IMR-90 (cell line): ENCODE measurements at regions not wholly inside any gene's neighbourhood (a gene's known extent, or its start where the extent isn't known, plus 50 kb on each side); places are given as distances from the start of the nearest gene placed in this dataset.

Experiments used
- ATAC-seq: fragments of 200-7000 bp; cut with Tn5 transposase; 2 replicates; pipeline ENCODE4 v1.9.1; 2020; ENCODE audit warnings: low read depth, mild to moderate bottlenecking, moderate library complexity
- BruUV-seq: library from RNA; stranded (reverse); fragments of 400-500 nt; replicated peaks from 2 replicates; lab custom pipeline; 2021; lab: Mats Ljungman, UMichigan
- CTCF ChIA-PET: fragments of 300-600 bp; formaldehyde crosslinking; extraction: SDS; loops from one replicate; lab custom pipeline; 2021; ENCODE audit warnings: antibody characterized with exemption; lab: Yijun Ruan, JAX
- POLR2A ChIA-PET: fragments of 300-600 bp; sonication (Branson Sonifier 250); formaldehyde crosslinking; loops from one replicate; lab custom pipeline; 2022; ENCODE audit warnings: antibody characterized with exemption; ENCODE audit not compliant: unreplicated experiment; lab: Charles Lee
- DNase-seq: peaks from one replicate; pipeline ENCODE4 v3.0.0; 2013
- H2AFZ ChIP-seq: replicated peaks from 2 replicates; pipeline ENCODE3; 2013; ENCODE audit warnings: low read length, mild to moderate bottlenecking; ENCODE audit not compliant: poor library complexity
- H2AK5ac ChIP-seq: 2 replicates; pipeline ENCODE4 v1.6.1; 2013; ENCODE audit warnings: low read depth, low read length, inconsistent platforms
- H2AK9ac ChIP-seq: replicated peaks from 2 replicates; pipeline ENCODE3; 2013; ENCODE audit warnings: mild to moderate bottlenecking, low read depth, low read length, moderate library complexity; ENCODE audit not compliant: poor library complexity
- H2BK120ac ChIP-seq: 2 replicates; pipeline ENCODE4 v1.6.1; 2013; ENCODE audit warnings: low read depth, low read length, inconsistent platforms
- H2BK15ac ChIP-seq: 3 replicates; pipeline ENCODE4 v1.6.1; 2013; ENCODE audit warnings: low read depth, low read length, inconsistent platforms
- H2BK20ac ChIP-seq: 2 replicates; pipeline ENCODE4 v1.6.1; 2013; ENCODE audit warnings: low read depth, mild to moderate bottlenecking, inconsistent platforms, low read length, moderate library complexity
- H2BK5ac ChIP-seq: 2 replicates; pipeline ENCODE4 v1.6.1; 2013; ENCODE audit warnings: mild to moderate bottlenecking, low read depth, low read length, inconsistent platforms; ENCODE audit not compliant: poor library complexity, severe bottlenecking
- H3K14ac ChIP-seq: replicated peaks from 2 replicates; pipeline ENCODE4 v1.6.1; 2013; ENCODE audit warnings: low read depth, low read length, inconsistent platforms
- H3K18ac ChIP-seq: 2 replicates; pipeline ENCODE4 v1.6.1; 2013; ENCODE audit warnings: low read depth, low read length, control low read depth
- H3K23ac ChIP-seq: 2 replicates; pipeline ENCODE4 v1.6.1; 2013; ENCODE audit warnings: low read depth, low read length, inconsistent platforms
- H3K27ac ChIP-seq: 2 replicates; pipeline ENCODE4 v1.5.1; 2013; ENCODE audit warnings: mild to moderate bottlenecking, control low read depth, low read length; ENCODE audit not compliant: insufficient read depth
- H3K27me3 ChIP-seq: 2 replicates; pipeline ENCODE4 v1.6.1; 2013; ENCODE audit warnings: low read length; ENCODE audit not compliant: control insufficient read depth, insufficient read depth
- H3K36me3 ChIP-seq: 2 replicates; pipeline ENCODE4 v1.6.1; 2013; ENCODE audit warnings: low read length, mixed read lengths; ENCODE audit not compliant: control insufficient read depth, insufficient read depth
- H3K4ac ChIP-seq: 2 replicates; pipeline ENCODE4 v1.6.1; 2013; ENCODE audit warnings: low read depth, low read length, inconsistent platforms
- H3K4me1 ChIP-seq: 2 replicates; pipeline ENCODE4 v1.6.1; 2013; ENCODE audit warnings: low read length, mixed read lengths; ENCODE audit not compliant: control insufficient read depth, insufficient read depth
- H3K4me2 ChIP-seq: 2 replicates; pipeline ENCODE4 v1.6.1; 2013; ENCODE audit warnings: low read depth, mild to moderate bottlenecking, control low read depth, low read length, moderate library complexity
- H3K4me3 ChIP-seq: 2 replicates; pipeline ENCODE4 v1.5.1; 2013; ENCODE audit warnings: low read depth, mild to moderate bottlenecking, control low read depth, low read length, moderate library complexity; ENCODE audit not compliant: insufficient read depth
- H3K56ac ChIP-seq: 2 replicates; pipeline ENCODE4 v1.6.1; 2013; ENCODE audit warnings: low read length, inconsistent platforms; ENCODE audit not compliant: insufficient read depth; ENCODE audit errors: extremely low read depth
- H3K79me1 ChIP-seq, 2 experiments: 2 replicates each; pipeline ENCODE4 v1.6.1; 2013; ENCODE audit warnings: low read length in 2 of 2, inconsistent platforms in 1 of 2, low read depth in 1 of 2
- H3K9ac ChIP-seq: 2 replicates; pipeline ENCODE4 v1.6.1; 2013; ENCODE audit warnings: low read depth, low read length, control low read depth
- H3K9me1 ChIP-seq: 2 replicates; pipeline ENCODE4 v1.6.1; 2013; ENCODE audit warnings: low read length, inconsistent platforms; ENCODE audit not compliant: insufficient read depth
- H3K9me3 ChIP-seq: 2 replicates; pipeline ENCODE4 v1.6.1; 2013; ENCODE audit warnings: low read length; ENCODE audit not compliant: control insufficient read depth, insufficient read depth
- H4K20me1 ChIP-seq: 2 replicates; pipeline ENCODE4 v1.6.1; 2013; ENCODE audit warnings: low read length, inconsistent platforms; ENCODE audit not compliant: insufficient read depth
- H4K5ac ChIP-seq: 2 replicates; pipeline ENCODE4 v1.6.1; 2013; ENCODE audit warnings: mild to moderate bottlenecking, low read depth, low read length, control low read depth
- H4K8ac ChIP-seq, 2 experiments: 2 replicates each; pipeline ENCODE4 v1.6.1; 2013; ENCODE audit warnings: low read depth in 2 of 2, low read length in 2 of 2, control low read depth in 1 of 2, inconsistent platforms in 1 of 2
- H4K91ac ChIP-seq: 2 replicates; pipeline ENCODE4 v1.6.1; 2013; ENCODE audit warnings: low read depth, low read length, inconsistent platforms; ENCODE audit not compliant: insufficient read depth
- BHLHE40 ChIP-seq: fragments of 150-350 bp; IDR thresholded peaks from 2 replicates; pipeline ENCODE4 v1.6.1; 2016; ENCODE audit warnings: mild to moderate bottlenecking, low read depth, low read length
- CTCF ChIP-seq: conservative IDR thresholded peaks from 2 replicates; pipeline ENCODE4 v1.5.1; 2012; ENCODE audit warnings: mild to moderate bottlenecking, low read depth, low read length, improper control_type of control experiment
- FOS ChIP-seq: fragments of 150-350 bp; IDR thresholded peaks from 2 replicates; pipeline ENCODE4 v1.6.1; 2016; ENCODE audit warnings: low read depth, low read length
- MAFK ChIP-seq: IDR thresholded peaks from 2 replicates; pipeline ENCODE4 v1.6.1; 2012; ENCODE audit warnings: low read depth, low read length, improper control_type of control experiment
- MXI1 ChIP-seq: IDR thresholded peaks from 2 replicates; pipeline ENCODE4 v1.6.1; 2012; ENCODE audit warnings: low read depth, mild to moderate bottlenecking, low read length, moderate library complexity, borderline replicate concordance
- NFE2L2 ChIP-seq: fragments of 150-350 bp; IDR thresholded peaks from 2 replicates; pipeline ENCODE4 v1.6.1; 2016; ENCODE audit warnings: low read depth, mild to moderate bottlenecking, low read length
- POLR2A ChIP-seq: IDR thresholded peaks from 2 replicates; pipeline ENCODE4 v1.6.1; 2012; ENCODE audit warnings: mild to moderate bottlenecking, low read depth, low read length
- RAD21 ChIP-seq: IDR thresholded peaks from 2 replicates; pipeline ENCODE4 v1.6.1; 2012; ENCODE audit warnings: low read length, improper control_type of control experiment
- RCOR1 ChIP-seq: IDR thresholded peaks from 2 replicates; pipeline ENCODE4 v1.6.1; 2012; ENCODE audit warnings: mild to moderate bottlenecking, low read length, improper control_type of control experiment; ENCODE audit not compliant: insufficient replicate concordance
- RFX5 ChIP-seq: IDR thresholded peaks from 2 replicates; pipeline ENCODE4 v1.8.0; 2012; ENCODE audit warnings: low read depth, mild to moderate bottlenecking, low read length, moderate library complexity
- dilution Hi-C: fragments of 300-500 bp; cut with HindIII; formaldehyde crosslinking; loops from one replicate; pipeline ENCODE4 v1.14.3; 2018; ENCODE audit warnings: low sequenced_read_pairs; ENCODE audit not compliant: unreplicated experiment
- in situ Hi-C: fragments of 300-500 bp; cut with MboI; formaldehyde crosslinking; loops from 3 replicates; pipeline ENCODE4 v1.14.3; 2019; ENCODE audit warnings: low sequenced_read_pairs, inconsistent platforms, mixed read lengths
- intact Hi-C: fragments of 100-400 bp; cut with micrococcal nuclease; formaldehyde crosslinking; loops from 2 replicates; pipeline ENCODE4 v1.10.0; 2022

DNA sequence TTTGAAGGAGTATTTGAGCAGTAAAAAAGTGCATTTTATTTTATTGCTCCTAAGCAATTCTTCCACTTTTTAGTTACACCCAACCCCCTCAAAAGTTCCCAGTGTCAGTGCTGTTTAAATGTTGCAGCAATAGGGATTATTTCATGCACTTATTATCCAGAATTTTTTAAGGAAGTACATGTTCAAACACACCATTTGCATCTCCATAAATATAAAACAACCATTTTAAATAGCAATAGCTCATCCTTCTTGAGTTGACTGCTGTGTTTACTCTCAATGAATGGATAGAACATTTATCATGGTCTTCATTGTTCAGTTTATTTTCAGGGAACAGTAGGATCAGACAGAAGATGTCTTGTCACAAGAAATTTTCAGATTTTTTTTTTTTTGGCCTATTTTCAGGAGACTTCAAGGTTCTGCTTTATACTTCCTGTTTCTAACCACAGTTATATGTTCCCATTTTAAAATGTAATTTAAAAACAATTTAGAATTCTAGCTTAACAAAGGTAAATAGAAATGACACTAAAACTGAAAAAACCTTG is 171.9 kb downstream of the TMA16 start:
- no peak overlapping the region for H3K18ac ChIP-seq
- no peaks in the 10 kb centered on the region for H3K9me3 ChIP-seq
- DNase-seq (no peak), ATAC-seq (no peak)
- no peak overlapping the region for H3K9ac ChIP-seq
- no peak overlapping the region for H2BK15ac ChIP-seq
- H3K56ac ChIP-seq, result no peak overlapping the region
- no peaks in the 10 kb centered on the region for H3K27me3 ChIP-seq
- H2BK20ac ChIP-seq, result no peak overlapping the region
- no peak overlapping the region for H2BK120ac ChIP-seq
- dilution Hi-C loops (no loop called here), in situ Hi-C loops (no loop called here), intact Hi-C loops (no loop called here)
- H2BK5ac ChIP-seq, result no peak overlapping the region
- no peaks in the 10 kb centered on the region for H3K9me1 ChIP-seq
- H4K8ac ChIP-seq, result no peak overlapping the region
- H2AK5ac ChIP-seq, result no peak overlapping the region
- no peaks in the 10 kb centered on the region for H3K36me3 ChIP-seq
- no peak overlapping the region for H3K4me2 ChIP-seq
- no peak overlapping the region for H3K27ac ChIP-seq
- H4K91ac ChIP-seq, result no peak overlapping the region
- no TSS peak for BruUV-seq
- H3K4me1 ChIP-seq, result no peaks in the 10 kb centered on the region
- ChIA-PET POLR2A (no interaction called here), CTCF (interaction anchor here (0.6 kb wide), 1 partner anchor 121 kb away, joined by 3 read pairs; no protein-coding TSS in a partner anchor)
- H3K4ac ChIP-seq, result no peak overlapping the region
- H4K20me1 ChIP-seq, result no peaks in the 10 kb centered on the region
- H2AK9ac ChIP-seq, result no peak overlapping the region
- no peak overlapping the region for H3K23ac ChIP-seq
- H3K79me1 ChIP-seq, result no peaks in the 10 kb centered on the region
- H3K14ac ChIP-seq, result no peak overlapping the region
- no peak overlapping the region for H2AFZ ChIP-seq
- H4K5ac ChIP-seq, result no peak overlapping the region
- TF ChIP-seq MXI1 (no peak), FOS (no peak), RCOR1 (no peak), MAFK (no peak), RFX5 (no peak), CTCF (no peak), RAD21 (no peak), POLR2A (no peak), NFE2L2 (no peak), BHLHE40 (no peak)
- H3K4me3 ChIP-seq, result no peak overlapping the region
